PC-9 (cell line): ENCODE measurements at regions not wholly inside any gene's neighbourhood (a gene's known extent, or its start where the extent isn't known, plus 50 kb on each side); places are given as distances from the start of the nearest gene placed in this dataset.

ENCODE experiments used
- BruUV-seq: library from RNA; stranded (reverse); fragments of 400-500 nt; replicated peaks from 2 replicates; lab custom pipeline; 2021; lab: Mats Ljungman, UMichigan
- CTCF ChIA-PET: fragments of 300-600 bp; sonication (Branson Sonifier 250); formaldehyde crosslinking; loops from one replicate; lab custom pipeline; 2022; ENCODE audit warnings: antibody characterized with exemption; lab: Charles Lee
- POLR2A ChIA-PET: fragments of 300-600 bp; sonication (Branson Sonifier 250); formaldehyde crosslinking; loops from one replicate; lab custom pipeline; 2022; ENCODE audit warnings: antibody characterized with exemption; ENCODE audit not compliant: unreplicated experiment; lab: Charles Lee
- DNase-seq, 2 experiments: peaks; one replicate each; pipeline versions ENCODE4 v3.0.0 to v3.0.0-alpha.2; 2015 to 2022; ENCODE audit warnings: mixed read lengths in 1 of 2
- H2AFZ ChIP-seq: fragments of 200-600 bp; sonication (generic); 2 replicates; pipeline ENCODE4 v1.8.1; 2017; ENCODE audit warnings: antibody characterized with exemption
- H3F3A ChIP-seq: fragments of 200-600 bp; sonication (generic); 2 replicates; pipeline ENCODE4 v1.8.1; 2017; ENCODE audit warnings: antibody characterized with exemption, mild to moderate bottlenecking, low read depth; ENCODE audit not compliant: insufficient read depth
- H3K27ac ChIP-seq: fragments of 200-600 bp; sonication (generic); 2 replicates; pipeline ENCODE4 v1.6.1; 2016; ENCODE audit warnings: mixed run types
- H3K27me3 ChIP-seq: fragments of 200-600 bp; sonication (generic); 2 replicates; pipeline ENCODE4 v1.6.1; 2016; ENCODE audit warnings: low read depth, mixed run types; ENCODE audit not compliant: insufficient read depth
- H3K36me3 ChIP-seq: fragments of 200-600 bp; sonication (generic); 2 replicates; pipeline ENCODE4 v1.6.1; 2016; ENCODE audit warnings: low read depth, mixed run types
- H3K4me1 ChIP-seq: fragments of 200-600 bp; sonication (generic); replicated peaks from 2 replicates; pipeline ENCODE4 v1.6.1; 2016; ENCODE audit warnings: mixed run types; ENCODE audit not compliant: insufficient read depth
- H3K4me2 ChIP-seq: fragments of 200-600 bp; sonication (generic); 2 replicates; pipeline ENCODE4 v1.6.1; 2017; ENCODE audit warnings: mixed run types
- H3K4me3 ChIP-seq: fragments of 200-600 bp; sonication (generic); 2 replicates; pipeline ENCODE4 v1.6.1; 2016; ENCODE audit warnings: mixed run types
- H3K79me2 ChIP-seq: fragments of 200-600 bp; sonication (generic); 2 replicates; pipeline ENCODE4 v1.6.1; 2017; ENCODE audit warnings: low read depth, mixed run types
- H3K9me2 ChIP-seq: fragments of 200-600 bp; sonication (generic); 2 replicates; pipeline ENCODE4 v1.8.1; 2017; ENCODE audit warnings: mild to moderate bottlenecking; ENCODE audit not compliant: insufficient read depth
- H3K9me3 ChIP-seq: fragments of 200-600 bp; sonication (generic); 2 replicates; pipeline ENCODE4 v1.8.1; 2016; ENCODE audit warnings: low read depth; ENCODE audit not compliant: insufficient read depth
- H4K20me1 ChIP-seq: fragments of 200-600 bp; sonication (generic); 2 replicates; pipeline ENCODE4 v1.8.1; 2017; ENCODE audit not compliant: insufficient read depth
- EZH2 ChIP-seq: fragments of 200-600 bp; sonication (generic); IDR thresholded peaks from 2 replicates; pipeline ENCODE4 v1.8.0; 2017; ENCODE audit warnings: antibody characterized with exemption, low read depth
- intact Hi-C: fragments of 100-400 bp; cut with micrococcal nuclease; formaldehyde crosslinking; loops from one replicate; pipeline ENCODE4 v1.10.0; 2022; ENCODE audit not compliant: unreplicated experiment
- TF ChIP-seq, protein P1 (sequence below): fragments of 200-600 bp; sonication (generic); conservative IDR thresholded peaks from 2 replicates; pipeline ENCODE4 v1.6.1; 2017; ENCODE audit warnings: mixed run types, antibody characterized with exemption, mild to moderate bottlenecking, moderate library complexity

DNA sequence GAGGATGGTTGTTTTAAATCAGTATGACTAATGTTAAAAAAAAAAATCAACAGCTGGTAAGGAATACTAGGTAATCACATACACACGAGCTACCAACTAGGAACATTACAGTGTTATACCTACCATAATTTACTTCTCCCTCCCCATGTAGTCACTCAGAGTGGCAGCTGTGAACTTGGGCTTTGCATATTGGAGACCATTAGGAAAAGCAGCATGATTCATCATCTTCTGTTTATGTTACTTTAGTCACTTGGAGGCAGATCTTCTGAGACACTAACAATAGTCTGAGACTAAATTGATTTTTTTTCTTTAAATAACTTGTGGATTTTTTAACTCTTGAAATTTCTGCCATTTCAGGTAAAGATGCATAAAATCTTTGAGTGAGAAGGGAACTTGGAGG, 141.5 kb upstream of the NR4A3 start:
- ChIA-PET POLR2A (no interaction called here), CTCF (no interaction called here)
- no TSS peak for BruUV-seq
- intact Hi-C loops: no loop called here
- H3K4me1 ChIP-seq: no peaks in the 10 kb centered on the region
- no peaks in the 10 kb centered on the region for H3F3A ChIP-seq
- H3K4me2 ChIP-seq: no peak overlapping the region
- no peaks in the 10 kb centered on the region for H3K9me3 ChIP-seq
- no peaks in the 10 kb centered on the region for H3K36me3 ChIP-seq
- no peak for DNase-seq
- H3K27me3 ChIP-seq: no peaks in the 10 kb centered on the region
- no peaks in the 10 kb centered on the region for H4K20me1 ChIP-seq
- H2AFZ ChIP-seq: no peak overlapping the region
- H3K4me3 ChIP-seq: no peak overlapping the region
- no peaks in the 10 kb centered on the region for H3K9me2 ChIP-seq
- H3K27ac ChIP-seq: no peak overlapping the region
- TF ChIP-seq EZH2: no peak
- TF ChIP-seq, protein P1, sequence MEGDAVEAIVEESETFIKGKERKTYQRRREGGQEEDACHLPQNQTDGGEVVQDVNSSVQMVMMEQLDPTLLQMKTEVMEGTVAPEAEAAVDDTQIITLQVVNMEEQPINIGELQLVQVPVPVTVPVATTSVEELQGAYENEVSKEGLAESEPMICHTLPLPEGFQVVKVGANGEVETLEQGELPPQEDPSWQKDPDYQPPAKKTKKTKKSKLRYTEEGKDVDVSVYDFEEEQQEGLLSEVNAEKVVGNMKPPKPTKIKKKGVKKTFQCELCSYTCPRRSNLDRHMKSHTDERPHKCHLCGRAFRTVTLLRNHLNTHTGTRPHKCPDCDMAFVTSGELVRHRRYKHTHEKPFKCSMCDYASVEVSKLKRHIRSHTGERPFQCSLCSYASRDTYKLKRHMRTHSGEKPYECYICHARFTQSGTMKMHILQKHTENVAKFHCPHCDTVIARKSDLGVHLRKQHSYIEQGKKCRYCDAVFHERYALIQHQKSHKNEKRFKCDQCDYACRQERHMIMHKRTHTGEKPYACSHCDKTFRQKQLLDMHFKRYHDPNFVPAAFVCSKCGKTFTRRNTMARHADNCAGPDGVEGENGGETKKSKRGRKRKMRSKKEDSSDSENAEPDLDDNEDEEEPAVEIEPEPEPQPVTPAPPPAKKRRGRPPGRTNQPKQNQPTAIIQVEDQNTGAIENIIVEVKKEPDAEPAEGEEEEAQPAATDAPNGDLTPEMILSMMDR: no peak
- no peaks in the 10 kb centered on the region for H3K79me2 ChIP-seq

DNA sequence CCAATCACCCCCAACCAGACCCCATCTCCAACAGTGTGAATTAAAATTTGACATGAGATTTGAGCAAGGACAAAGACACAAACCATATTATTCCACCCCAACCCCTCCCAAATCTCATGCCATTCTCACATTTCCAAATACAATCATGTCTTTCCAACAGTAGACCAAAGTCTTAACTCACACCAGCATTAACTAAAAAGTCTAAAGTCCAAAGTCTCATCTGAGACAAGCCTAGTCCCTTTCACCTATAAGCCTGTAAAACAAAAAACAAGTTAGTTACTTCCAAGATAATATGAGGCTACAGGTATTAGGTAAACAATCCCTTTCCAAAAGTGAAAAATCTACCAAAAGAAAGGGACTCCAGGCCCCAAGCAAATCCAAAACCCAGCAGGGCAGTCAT, 140.6 kb upstream of the NR4A3 start:
- H3K4me2 ChIP-seq: no peak overlapping the region
- no peak overlapping the region for H3K27ac ChIP-seq
- H3F3A ChIP-seq: no peaks in the 10 kb centered on the region
- H3K79me2 ChIP-seq: no peaks in the 10 kb centered on the region
- no peaks in the 10 kb centered on the region for H3K9me2 ChIP-seq
- intact Hi-C loops: no loop called here
- no peak overlapping the region for H2AFZ ChIP-seq
- BruUV-seq: no TSS peak
- ChIA-PET POLR2A (no interaction called here), CTCF (no interaction called here)
- DNase-seq: no peak
- no peak for TF ChIP-seq EZH2
- TF ChIP-seq, protein P1: no peak
- H3K36me3 ChIP-seq: no peaks in the 10 kb centered on the region
- H4K20me1 ChIP-seq: no peaks in the 10 kb centered on the region
- H3K9me3 ChIP-seq: no peaks in the 10 kb centered on the region
- no peak overlapping the region for H3K4me3 ChIP-seq
- H3K4me1 ChIP-seq: no peaks in the 10 kb centered on the region
- no peaks in the 10 kb centered on the region for H3K27me3 ChIP-seq

DNA sequence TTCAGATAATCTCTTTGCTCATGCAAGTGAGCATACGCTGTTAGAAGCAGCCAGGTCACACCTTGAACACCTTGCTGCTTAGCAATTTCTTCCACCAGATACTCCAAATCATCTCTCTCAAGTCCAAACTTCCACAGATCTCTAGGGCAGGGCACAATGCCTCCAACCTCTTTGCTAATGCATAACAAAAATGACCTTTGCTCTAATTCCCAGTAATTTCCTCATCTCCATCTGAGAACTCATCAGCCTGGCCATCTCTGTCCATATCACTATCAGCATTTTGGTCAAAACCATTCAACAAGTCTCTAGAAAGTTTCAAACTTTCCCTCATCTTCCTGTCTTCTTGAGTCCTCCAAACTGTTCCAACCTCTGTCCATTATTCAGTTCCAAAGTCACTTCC, 139.3 kb upstream of the NR4A3 start:
- no peaks in the 10 kb centered on the region for H3K36me3 ChIP-seq
- no peak overlapping the region for H2AFZ ChIP-seq
- no peaks in the 10 kb centered on the region for H3K9me2 ChIP-seq
- no peak overlapping the region for H3K4me2 ChIP-seq
- no peak for TF ChIP-seq EZH2
- TF ChIP-seq, protein P1: no peak
- intact Hi-C loops: no loop called here
- H3K27me3 ChIP-seq: no peaks in the 10 kb centered on the region
- BruUV-seq: no TSS peak
- H3K9me3 ChIP-seq: no peaks in the 10 kb centered on the region
- H3K79me2 ChIP-seq: no peaks in the 10 kb centered on the region
- no peak overlapping the region for H3K27ac ChIP-seq
- CTCF ChIA-PET: no interaction called here
- H4K20me1 ChIP-seq: no peaks in the 10 kb centered on the region
- no peak for DNase-seq
- H3K4me1 ChIP-seq: no peaks in the 10 kb centered on the region
- no peaks in the 10 kb centered on the region for H3F3A ChIP-seq
- H3K4me3 ChIP-seq: no peak overlapping the region
- POLR2A ChIA-PET: no interaction called here
